ENCODE measurements at regions not wholly inside any gene's neighbourhood (a gene's known extent, or its start where the extent isn't known, plus 50 kb on each side); places are given as distances from the start of the nearest gene placed in this dataset.
"Not testable (repeated sequence)": the region's sequence is repeated elsewhere in the genome, so short reads cannot be mapped to it uniquely, and the experiment has no call there.

DNA sequence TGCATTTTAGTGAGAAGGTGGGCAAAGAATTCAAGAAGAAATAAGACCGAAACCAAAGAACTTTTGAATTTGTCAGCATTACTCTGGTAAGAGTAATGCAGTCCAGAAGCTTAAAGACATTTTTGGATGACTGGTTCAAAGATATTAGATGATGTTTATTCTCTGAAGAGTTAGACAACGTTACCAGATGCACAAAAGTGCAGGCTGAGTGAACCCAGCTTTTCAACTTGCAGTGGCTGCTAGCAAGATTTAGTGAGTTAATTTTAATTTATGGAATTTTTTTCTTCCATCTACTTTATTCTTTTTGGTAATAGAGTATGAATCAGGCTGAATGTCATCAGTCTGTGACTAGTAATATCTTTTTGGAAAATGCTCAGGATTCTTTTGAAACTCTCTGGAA is 267.3 kb upstream of the AZI2 start:
- no peaks in the 10 kb centered on the region for H3K27me3 ChIP-seq (replicated peaks; ENCODE audit: insufficient read depth)
- ATAC-seq (ENCODE audit: insufficient number of reproducible peaks, low FRiP score, low read depth): no peak
- H3K4me3 ChIP-seq: no peak overlapping the region
- TF ChIP-seq, protein P1, sequence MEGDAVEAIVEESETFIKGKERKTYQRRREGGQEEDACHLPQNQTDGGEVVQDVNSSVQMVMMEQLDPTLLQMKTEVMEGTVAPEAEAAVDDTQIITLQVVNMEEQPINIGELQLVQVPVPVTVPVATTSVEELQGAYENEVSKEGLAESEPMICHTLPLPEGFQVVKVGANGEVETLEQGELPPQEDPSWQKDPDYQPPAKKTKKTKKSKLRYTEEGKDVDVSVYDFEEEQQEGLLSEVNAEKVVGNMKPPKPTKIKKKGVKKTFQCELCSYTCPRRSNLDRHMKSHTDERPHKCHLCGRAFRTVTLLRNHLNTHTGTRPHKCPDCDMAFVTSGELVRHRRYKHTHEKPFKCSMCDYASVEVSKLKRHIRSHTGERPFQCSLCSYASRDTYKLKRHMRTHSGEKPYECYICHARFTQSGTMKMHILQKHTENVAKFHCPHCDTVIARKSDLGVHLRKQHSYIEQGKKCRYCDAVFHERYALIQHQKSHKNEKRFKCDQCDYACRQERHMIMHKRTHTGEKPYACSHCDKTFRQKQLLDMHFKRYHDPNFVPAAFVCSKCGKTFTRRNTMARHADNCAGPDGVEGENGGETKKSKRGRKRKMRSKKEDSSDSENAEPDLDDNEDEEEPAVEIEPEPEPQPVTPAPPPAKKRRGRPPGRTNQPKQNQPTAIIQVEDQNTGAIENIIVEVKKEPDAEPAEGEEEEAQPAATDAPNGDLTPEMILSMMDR (IDR thresholded peaks at IDR 0.05): no peak
- H3K36me3 ChIP-seq: no peaks in the 10 kb centered on the region
- no peaks in the 10 kb centered on the region for H3K9me3 ChIP-seq
- DNase-seq (ENCODE audit: low spot score): no peak
- H3K4me1 ChIP-seq (ENCODE audit: control insufficient read depth in 1 of 2, low read depth in 2 of 2): peaks cover 0 to 9% of the 10 kb centered on the region in 2 donors
- H3K27ac ChIP-seq: no peak overlapping the region

DNA sequence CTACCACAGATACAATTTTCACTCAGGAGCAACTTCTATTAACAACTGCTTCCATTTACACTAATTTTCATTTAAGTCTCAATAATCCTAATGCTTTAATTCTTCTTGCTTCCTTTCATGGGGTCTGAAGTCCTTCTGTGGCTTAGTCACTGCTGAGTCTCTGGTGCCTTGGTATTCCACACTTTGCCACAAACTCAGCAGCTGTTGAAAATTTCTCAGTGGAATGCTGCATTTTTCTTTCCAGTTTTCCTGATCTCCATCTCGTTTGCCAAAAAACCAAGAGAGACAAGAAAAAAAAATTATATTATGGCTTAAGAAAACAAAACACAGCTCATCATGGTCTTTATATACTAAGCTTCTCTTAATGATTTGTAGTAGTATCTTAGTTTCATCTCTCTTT is 269.2 kb upstream of the AZI2 start:
- Histone ChIP-seq H3K4me1 (ENCODE audit: control insufficient read depth in 1 of 2, low read depth in 2 of 2) (no peaks in the 10 kb centered on the region), H3K4me3 (no peak overlapping the region), H3K9me3 (no peaks in the 10 kb centered on the region), H3K27ac (no peak overlapping the region), H3K36me3 (no peaks in the 10 kb centered on the region), H3K27me3 (replicated peaks; ENCODE audit: insufficient read depth) (no peaks in the 10 kb centered on the region)
- DNase-seq (ENCODE audit: low spot score) (no peak), ATAC-seq (ENCODE audit: insufficient number of reproducible peaks, low FRiP score, low read depth) (no peak)
- TF ChIP-seq, protein P1 (IDR thresholded peaks at IDR 0.05): no peak

DNA sequence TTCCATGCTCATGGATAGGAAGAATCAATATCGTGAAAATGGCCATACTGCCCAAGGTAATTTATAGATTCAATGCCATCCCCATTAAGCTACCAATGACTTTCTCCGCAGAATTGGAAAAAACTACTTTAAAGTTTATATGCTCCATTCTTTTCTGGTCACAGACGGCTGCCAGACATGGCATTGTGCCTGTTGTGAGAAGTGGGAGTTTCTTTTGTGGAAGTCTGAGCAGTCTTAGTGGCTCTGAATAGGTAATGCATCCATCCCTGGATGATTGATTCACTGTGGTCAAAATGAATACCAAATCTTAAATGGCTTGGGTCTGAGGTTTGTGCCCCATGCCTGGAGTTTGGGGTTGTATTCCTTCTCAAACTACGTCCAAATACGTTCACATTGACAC is 274.5 kb upstream of the AZI2 start:
- no peak overlapping the region for H3K27ac ChIP-seq

DNA sequence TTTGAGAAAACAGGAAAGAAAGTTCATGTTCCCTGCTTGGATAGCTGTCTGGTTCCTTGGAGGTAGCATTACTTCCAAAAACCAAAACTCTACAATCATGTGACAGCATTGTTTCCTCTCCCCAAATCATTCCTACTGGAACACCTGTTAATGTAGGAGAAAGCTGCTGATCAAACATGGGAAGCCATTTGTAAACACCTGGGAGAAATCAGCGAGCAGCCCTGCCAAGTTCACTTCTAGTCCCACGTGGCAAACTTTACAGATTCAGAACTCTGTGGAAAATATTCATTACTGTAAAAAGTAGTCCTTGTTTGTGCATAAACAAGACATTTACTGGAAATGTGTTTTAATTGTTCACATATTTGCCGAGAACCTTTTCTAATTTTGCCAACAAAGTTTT is 275.5 kb upstream of the AZI2 start:
- no peak for DNase-seq (ENCODE audit: low spot score)
- peaks cover 0 to 4% of the 10 kb centered on the region in 2 donors for H3K4me1 ChIP-seq (ENCODE audit: control insufficient read depth in 1 of 2, low read depth in 2 of 2)
- H3K9me3 ChIP-seq: no peaks in the 10 kb centered on the region
- no peaks in the 10 kb centered on the region for H3K27me3 ChIP-seq (replicated peaks; ENCODE audit: insufficient read depth)
- H3K4me3 ChIP-seq: no peak overlapping the region
- no peak for ATAC-seq (ENCODE audit: insufficient number of reproducible peaks, low FRiP score, low read depth)
- TF ChIP-seq, protein P1 (IDR thresholded peaks at IDR 0.05): no peak
- H3K27ac ChIP-seq: no peak overlapping the region
- H3K36me3 ChIP-seq: no peaks in the 10 kb centered on the region

More for the DNA sequence above, 274.5 kb upstream of the AZI2 start:
- Histone ChIP-seq H3K4me3 (no peak overlapping the region), H3K27me3 (replicated peaks; ENCODE audit: insufficient read depth) (no peaks in the 10 kb centered on the region), H3K9me3 (no peaks in the 10 kb centered on the region), H3K4me1 (ENCODE audit: control insufficient read depth in 1 of 2, low read depth in 2 of 2) (no peaks in the 10 kb centered on the region), H3K36me3 (no peaks in the 10 kb centered on the region)
- DNase-seq (ENCODE audit: low spot score): no peak
- TF ChIP-seq, protein P1 (IDR thresholded peaks at IDR 0.05): no peak
- no peak for ATAC-seq (ENCODE audit: insufficient number of reproducible peaks, low FRiP score, low read depth)

DNA sequence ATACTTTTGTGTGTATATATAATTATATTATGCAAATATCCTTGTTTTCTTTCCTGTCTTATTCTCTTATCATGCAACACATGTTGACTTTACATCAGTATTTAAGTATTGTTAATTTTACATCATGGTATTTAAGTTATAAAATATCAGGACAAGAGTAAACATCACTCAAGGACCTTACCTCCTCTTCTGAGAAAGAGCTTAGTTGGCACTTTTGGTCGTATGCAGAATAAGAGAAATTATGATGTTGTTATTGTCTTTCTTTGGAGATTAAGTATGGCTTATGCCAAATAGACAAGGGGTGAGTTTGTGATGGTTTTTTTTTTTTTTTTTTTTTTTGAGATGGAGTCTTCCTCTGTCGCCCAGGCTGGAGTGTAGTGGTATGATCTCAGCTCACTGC is 279.2 kb upstream of the AZI2 start:
- H3K27me3 ChIP-seq (replicated peaks; ENCODE audit: insufficient read depth); ATAC-seq (ENCODE audit: insufficient number of reproducible peaks, low FRiP score, low read depth); H3K4me1 ChIP-seq (ENCODE audit: control insufficient read depth in 1 of 2, low read depth in 2 of 2); H3K9me3 ChIP-seq; H3K27ac ChIP-seq; H3K4me3 ChIP-seq; H3K36me3 ChIP-seq; DNase-seq (ENCODE audit: low spot score): not testable (repeated sequence)

DNA sequence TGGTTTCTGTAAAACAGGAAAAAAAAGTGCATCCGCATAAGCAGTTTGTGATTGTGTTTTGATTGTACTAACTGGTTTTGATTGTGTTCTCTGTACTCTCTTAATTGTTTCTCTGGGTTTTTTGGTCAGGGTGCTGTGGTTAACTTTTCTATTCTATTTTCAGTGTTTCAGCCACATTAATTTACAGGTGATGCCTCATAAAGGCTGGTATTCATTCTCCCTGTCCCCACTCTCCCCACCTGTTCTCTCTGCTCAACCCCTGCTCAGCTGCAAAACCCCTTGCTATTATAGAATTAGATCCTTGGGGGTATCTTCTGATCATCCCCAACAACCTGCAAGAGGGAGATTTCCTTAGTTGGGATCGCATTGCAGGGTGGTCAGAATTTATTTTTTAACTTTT is 285.4 kb upstream of the AZI2 start:
- no peaks in the 10 kb centered on the region for H3K9me3 ChIP-seq
- H3K36me3 ChIP-seq: no peaks in the 10 kb centered on the region
- DNase-seq (ENCODE audit: low spot score) (no peak), ATAC-seq (ENCODE audit: insufficient number of reproducible peaks, low FRiP score, low read depth) (no peak)
- H3K27me3 ChIP-seq (replicated peaks; ENCODE audit: insufficient read depth): no peaks in the 10 kb centered on the region
- TF ChIP-seq, protein P1 (IDR thresholded peaks at IDR 0.05): no peak
- no peak overlapping the region for H3K4me3 ChIP-seq
- H3K27ac ChIP-seq: no peak overlapping the region
- H3K4me1 ChIP-seq (ENCODE audit: control insufficient read depth in 1 of 2, low read depth in 2 of 2): peaks cover 0 to 3% of the 10 kb centered on the region in 2 donors
